KMS-11 (cell line): ENCODE measurements at regions not wholly inside any gene's neighbourhood (a gene's known extent, or its start where the extent isn't known, plus 50 kb on each side); places are given as distances from the start of the nearest gene placed in this dataset.
"Not testable (repeated sequence)": the region's sequence is repeated elsewhere in the genome, so short reads cannot be mapped to it uniquely, and the experiment has no call there.

ENCODE experiments used
- H2AFZ ChIP-seq: fragments of 200-600 bp; sonication (generic); 2 replicates; pipeline ENCODE4 v1.6.1; 2016; ENCODE audit warnings: antibody characterized with exemption, mixed run types, low read depth
- H3K27ac ChIP-seq: fragments of 200-600 bp; sonication (generic); 2 replicates; pipeline ENCODE4 v1.6.1; 2016; ENCODE audit warnings: mild to moderate bottlenecking, mixed run types
- H3K27me3 ChIP-seq: fragments of 200-600 bp; sonication (generic); 2 replicates; pipeline ENCODE4 v1.6.1; 2017; ENCODE audit warnings: mild to moderate bottlenecking, low read depth, mixed run types, moderate library complexity; ENCODE audit not compliant: insufficient read depth
- H3K36me3 ChIP-seq: fragments of 200-600 bp; sonication (generic); 2 replicates; pipeline ENCODE4 v1.6.1; 2017; ENCODE audit warnings: mild to moderate bottlenecking, mixed run types; ENCODE audit not compliant: insufficient read depth
- H3K4me1 ChIP-seq: fragments of 200-600 bp; sonication (generic); 2 replicates; pipeline ENCODE4 v1.6.1; 2016; ENCODE audit warnings: mild to moderate bottlenecking, low read depth, mixed run types; ENCODE audit not compliant: poor library complexity, severe bottlenecking
- H3K4me2 ChIP-seq: fragments of 200-600 bp; sonication (generic); 2 replicates; pipeline ENCODE4 v1.7.0; 2016; ENCODE audit warnings: mild to moderate bottlenecking, mixed run types
- H3K4me3 ChIP-seq: fragments of 200-600 bp; sonication (generic); IDR thresholded peaks from 2 replicates; pipeline ENCODE4 v1.6.1; 2017; ENCODE audit warnings: low read depth, low read length, mixed read lengths; ENCODE audit not compliant: insufficient read depth
- H3K79me2 ChIP-seq: fragments of 200-600 bp; sonication (generic); 2 replicates; pipeline ENCODE4 v1.6.1; 2016; ENCODE audit warnings: low read depth, mixed run types; ENCODE audit not compliant: insufficient read depth
- H3K9ac ChIP-seq: fragments of 200-600 bp; sonication (generic); 2 replicates; pipeline ENCODE4 v1.6.1; 2016; ENCODE audit warnings: mild to moderate bottlenecking, mixed run types
- H4K20me1 ChIP-seq: fragments of 200-600 bp; sonication (generic); 2 replicates; pipeline ENCODE4 v1.6.1; 2016; ENCODE audit warnings: mild to moderate bottlenecking, mixed run types; ENCODE audit not compliant: insufficient read depth
- CTCF ChIP-seq: fragments of 200-600 bp; sonication (generic); conservative IDR thresholded peaks from 2 replicates; pipeline ENCODE4 v1.6.1; 2017; ENCODE audit warnings: low read depth, mild to moderate bottlenecking, antibody characterized with exemption, low read length, moderate library complexity, mixed read lengths

DNA sequence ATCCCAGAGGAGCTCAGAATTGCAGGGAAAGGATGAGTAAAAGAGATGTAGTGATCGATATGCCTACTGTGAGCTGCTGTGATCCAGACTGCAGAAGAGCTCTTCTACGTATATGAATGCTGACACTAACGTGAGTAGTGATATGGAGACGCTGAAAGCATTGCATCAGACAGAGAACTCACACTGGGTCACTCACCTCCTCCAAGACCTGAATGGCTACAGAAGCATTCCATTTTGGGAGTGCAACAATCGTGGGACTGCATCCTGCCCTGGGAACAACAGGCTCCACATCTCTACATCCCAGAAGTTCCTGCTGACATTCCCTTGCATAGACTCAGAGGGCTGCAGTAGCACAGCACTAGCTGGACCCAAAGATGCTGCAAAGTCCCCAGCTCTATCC is 755.9 kb upstream of the MEF2C start:
- Histone ChIP-seq H3K36me3 (no peaks in the 10 kb centered on the region), H4K20me1 (no peaks in the 10 kb centered on the region), H3K27ac (no peak overlapping the region)

GRCh38 chr5:89634176-89634575 is 751.2 kb upstream of the MEF2C start:
- H3K4me1 ChIP-seq = not testable (repeated sequence)

More for the DNA sequence above, 755.9 kb upstream of the MEF2C start:
- no peak overlapping the region for H3K9ac ChIP-seq
- no peak for TF ChIP-seq CTCF
- no peaks in the 10 kb centered on the region for H3K79me2 ChIP-seq
- H3K27me3 ChIP-seq = no peaks in the 10 kb centered on the region
- no peak overlapping the region for H2AFZ ChIP-seq
- H3K4me3 ChIP-seq = no peak overlapping the region
- no peaks in the 10 kb centered on the region for H3K4me1 ChIP-seq
- H3K4me2 ChIP-seq = no peak overlapping the region

DNA sequence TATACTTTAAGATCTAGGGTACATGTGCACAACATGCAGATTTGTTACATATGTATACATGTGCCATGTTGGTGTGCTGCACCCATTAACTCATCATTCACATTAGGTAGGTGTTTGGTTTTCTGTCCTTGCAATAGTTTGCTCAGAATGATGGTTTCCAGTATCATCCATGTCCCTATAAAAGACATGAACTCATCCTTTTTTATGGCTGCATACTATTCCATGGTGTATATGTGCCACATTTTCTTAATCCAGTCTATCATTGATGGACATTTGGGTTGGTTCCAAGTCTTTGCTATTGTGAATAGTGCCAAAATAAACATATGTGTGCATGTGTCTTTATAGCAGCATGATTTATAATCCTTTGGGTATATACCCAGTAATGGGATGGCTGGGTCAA is 747.1 kb upstream of the MEF2C start:
- not testable (repeated sequence) for H4K20me1 ChIP-seq, H3K27ac ChIP-seq, H3K79me2 ChIP-seq, H3K4me3 ChIP-seq, H2AFZ ChIP-seq, H3K36me3 ChIP-seq, H3K4me1 ChIP-seq, H3K4me2 ChIP-seq, H3K9ac ChIP-seq, H3K27me3 ChIP-seq

More at GRCh38 chr5:89634176-89634575, 751.2 kb upstream of the MEF2C start:
- not testable (repeated sequence) for H3K4me2 ChIP-seq, H2AFZ ChIP-seq, H3K79me2 ChIP-seq, H3K27ac ChIP-seq, H4K20me1 ChIP-seq, H3K27me3 ChIP-seq, H3K9ac ChIP-seq, H3K36me3 ChIP-seq, H3K4me3 ChIP-seq

GRCh38 chr5:89628876-89629635 is 746.1 kb upstream of the MEF2C start:
- no peaks in the 10 kb centered on the region for H3K4me1 ChIP-seq
- H3K36me3 ChIP-seq = no peaks in the 10 kb centered on the region
- H3K27me3 ChIP-seq = no peaks in the 10 kb centered on the region
- no peak overlapping the region for H3K27ac ChIP-seq
- no peaks in the 10 kb centered on the region for H4K20me1 ChIP-seq
- no peak overlapping the region for H3K4me2 ChIP-seq
- no peak overlapping the region for H2AFZ ChIP-seq
- no peaks in the 10 kb centered on the region for H3K79me2 ChIP-seq
- TF ChIP-seq CTCF = no peak
- H3K9ac ChIP-seq = no peak overlapping the region
- no peak overlapping the region for H3K4me3 ChIP-seq

GRCh38 chr5:89615839-89616518 is 733.0 kb upstream of the MEF2C start:
- Histone ChIP-seq H2AFZ (no peak overlapping the region), H3K79me2 (no peaks in the 10 kb centered on the region), H3K36me3 (no peaks in the 10 kb centered on the region), H3K4me1 (peaks cover 20% of the 10 kb centered on the region), H3K27ac (no peak overlapping the region), H3K4me2 (no peak overlapping the region), H3K27me3 (no peaks in the 10 kb centered on the region), H3K4me3 (no peak overlapping the region), H3K9ac (no peak overlapping the region), H4K20me1 (no peaks in the 10 kb centered on the region)
- TF ChIP-seq CTCF = no peak
